ENCODE measurements at regions not wholly inside any gene's neighbourhood (a gene's known extent, or its start where the extent isn't known, plus 50 kb on each side); places are given as distances from the start of the nearest gene placed in this dataset.

GRCh38 chr1:98179151-98179773 lies 258.4 kb upstream of the DPYD start:
- no peaks in the 10 kb centered on the region for H3K4me1 Mint-ChIP-seq
- no peak overlapping the region for H3K27ac ChIP-seq (ENCODE audit: low read length)

DNA sequence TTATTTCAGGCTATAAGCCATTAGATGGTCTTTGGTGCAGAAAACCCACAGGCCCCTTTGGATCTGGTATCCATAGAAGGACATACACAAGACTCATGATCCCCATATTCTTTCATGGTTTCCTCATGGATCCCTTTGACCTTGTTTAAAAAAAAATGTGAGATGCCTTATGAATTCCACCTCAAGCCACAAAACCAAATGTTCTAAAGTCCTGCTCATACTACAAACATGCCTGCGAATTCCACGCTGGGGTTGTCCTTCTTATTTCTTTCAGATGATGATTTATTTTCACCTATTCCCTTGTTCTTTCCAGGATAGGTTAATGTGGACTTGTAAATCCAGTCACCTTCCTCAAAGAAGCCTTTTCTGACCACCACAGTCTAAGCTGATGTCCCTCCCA lies 256.9 kb upstream of the DPYD start:
- no peaks in the 10 kb centered on the region for H3K9me3 Mint-ChIP-seq
- no peak for DNase-seq
- H3K27ac ChIP-seq (ENCODE audit: low read length), result no peak overlapping the region
- 67% methylated on average over 1 of the region's 2 CpGs for WGBS (ENCODE audit: insufficient coverage)
- H3K27me3 Mint-ChIP-seq, result no peaks in the 10 kb centered on the region
- no peaks in the 10 kb centered on the region for H3K9me3 ChIP-seq
- H3K4me1 Mint-ChIP-seq, result no peaks in the 10 kb centered on the region
- H3K4me1 ChIP-seq (ENCODE audit: control insufficient read depth in 1 of 2, extremely low read depth in 1 of 2, insufficient read depth in 2 of 2, low read length in 2 of 2), result no peaks in the 10 kb centered on the region
- H3K27me3 ChIP-seq (replicated peaks in 1 of 2; ENCODE audit: control insufficient read depth in 2 of 2, extremely low read depth in 1 of 2, insufficient read depth in 2 of 2, low read length in 1 of 2), result no peaks in the 10 kb centered on the region
- H3K4me3 Mint-ChIP-seq, result no peak overlapping the region
- POLR2A ChIA-PET, result no interaction called here
- no peaks in the 10 kb centered on the region for H3K36me3 ChIP-seq (ENCODE audit: control insufficient read depth in 2 of 2, extremely low read depth in 1 of 2, insufficient read depth in 1 of 2, low read length in 1 of 2)
- H3K36me3 Mint-ChIP-seq, result no peaks in the 10 kb centered on the region
- no peak for ATAC-seq (replicated peaks in 1 of 4)
- no peak overlapping the region for H3K27ac Mint-ChIP-seq
- CTCF ChIA-PET, result no interaction called here
- H3K4me3 ChIP-seq (ENCODE audit: control insufficient read depth in 1 of 2, extremely low read depth in 1 of 2, low read length in 1 of 2), result no peak overlapping the region

More at GRCh38 chr1:98179151-98179773, 258.4 kb upstream of the DPYD start:
- no peak overlapping the region for H3K27ac Mint-ChIP-seq
- Histone ChIP-seq H3K4me3 (ENCODE audit: control insufficient read depth in 1 of 2, extremely low read depth in 1 of 2, low read length in 1 of 2) (no peak overlapping the region), H3K27me3 (replicated peaks in 1 of 2; ENCODE audit: control insufficient read depth in 2 of 2, extremely low read depth in 1 of 2, insufficient read depth in 2 of 2, low read length in 1 of 2) (no peaks in the 10 kb centered on the region), H3K9me3 (no peaks in the 10 kb centered on the region), H3K4me1 (ENCODE audit: control insufficient read depth in 1 of 2, extremely low read depth in 1 of 2, insufficient read depth in 2 of 2, low read length in 2 of 2) (no peaks in the 10 kb centered on the region), H3K36me3 (ENCODE audit: control insufficient read depth in 2 of 2, extremely low read depth in 1 of 2, insufficient read depth in 1 of 2, low read length in 1 of 2) (no peaks in the 10 kb centered on the region)
- no peaks in the 10 kb centered on the region for H3K36me3 Mint-ChIP-seq
- no peak for DNase-seq
- ChIA-PET CTCF (no interaction called here), POLR2A (no interaction called here)
- H3K4me3 Mint-ChIP-seq, result no peak overlapping the region
- no peak for ATAC-seq (replicated peaks in 1 of 4)
- H3K9me3 Mint-ChIP-seq, result no peaks in the 10 kb centered on the region
- no CpG with 5 or more reads among the region's 4 CpGs for WGBS (ENCODE audit: insufficient coverage)
- H3K27me3 Mint-ChIP-seq, result no peaks in the 10 kb centered on the region

- Mint-ChIP-seq H3K9me3 (no peaks in the 10 kb centered on the region), H3K4me3 (no peak overlapping the region), H3K27ac (no peak overlapping the region), H3K4me1 (no peaks in the 10 kb centered on the region), H3K27me3 (no peaks in the 10 kb centered on the region), H3K36me3 (no peaks in the 10 kb centered on the region)
- no peak for ATAC-seq (replicated peaks in 1 of 4)
- Histone ChIP-seq H3K27ac (ENCODE audit: low read length) (no peak overlapping the region), H3K27me3 (replicated peaks in 1 of 2; ENCODE audit: control insufficient read depth in 2 of 2, extremely low read depth in 1 of 2, insufficient read depth in 2 of 2, low read length in 1 of 2) (no peaks in the 10 kb centered on the region), H3K36me3 (ENCODE audit: control insufficient read depth in 2 of 2, extremely low read depth in 1 of 2, insufficient read depth in 1 of 2, low read length in 1 of 2) (no peaks in the 10 kb centered on the region), H3K4me1 (ENCODE audit: control insufficient read depth in 1 of 2, extremely low read depth in 1 of 2, insufficient read depth in 2 of 2, low read length in 2 of 2) (no peaks in the 10 kb centered on the region), H3K4me3 (ENCODE audit: control insufficient read depth in 1 of 2, extremely low read depth in 1 of 2, low read length in 1 of 2) (no peak overlapping the region), H3K9me3 (no peaks in the 10 kb centered on the region)
- POLR2A ChIA-PET, result no interaction called here
- no peak for DNase-seq
- CTCF ChIA-PET, result no interaction called here
- no CpG with 5 or more reads among the region's 3 CpGs for WGBS (ENCODE audit: insufficient coverage)
Observed at GRCh38 chr1:98176936-98177335, 256.1 kb upstream of the DPYD start.

GRCh38 chr1:98176414-98176813 lies 255.6 kb upstream of the DPYD start:
- no peak for ATAC-seq (replicated peaks in 1 of 4)

DNA sequence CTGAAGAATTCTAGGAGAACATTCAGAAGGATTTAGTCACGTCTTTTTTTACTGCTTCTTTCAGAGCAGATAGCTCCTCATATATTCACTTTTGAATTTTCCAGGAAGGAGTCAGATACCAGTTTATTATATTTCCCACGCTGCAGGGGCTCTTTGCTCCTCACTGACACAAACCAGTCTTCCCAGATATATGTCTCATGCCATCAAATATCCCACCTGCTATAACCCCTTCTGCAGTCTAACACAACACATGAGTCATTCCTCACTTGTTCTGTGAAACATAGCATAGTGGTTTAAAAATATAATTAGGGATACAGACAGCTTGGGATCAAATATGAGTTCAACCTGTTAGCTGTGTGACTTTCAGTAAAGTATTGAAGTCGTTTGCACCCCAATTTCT lies 251.7 kb upstream of the DPYD start:
- ChIA-PET POLR2A (no interaction called here), CTCF (no interaction called here)
- Histone ChIP-seq H3K4me1 (ENCODE audit: control insufficient read depth in 1 of 2, extremely low read depth in 1 of 2, insufficient read depth in 2 of 2, low read length in 2 of 2) (no peaks in the 10 kb centered on the region), H3K27me3 (replicated peaks in 1 of 2; ENCODE audit: control insufficient read depth in 2 of 2, extremely low read depth in 1 of 2, insufficient read depth in 2 of 2, low read length in 1 of 2) (no peaks in the 10 kb centered on the region), H3K4me3 (ENCODE audit: control insufficient read depth in 1 of 2, extremely low read depth in 1 of 2, low read length in 1 of 2) (no peak overlapping the region), H3K36me3 (ENCODE audit: control insufficient read depth in 2 of 2, extremely low read depth in 1 of 2, insufficient read depth in 1 of 2, low read length in 1 of 2) (no peaks in the 10 kb centered on the region), H3K27ac (ENCODE audit: low read length) (no peak overlapping the region), H3K9me3 (no peaks in the 10 kb centered on the region)
- Mint-ChIP-seq H3K27me3 (peaks cover 0 to 3% of the 10 kb centered on the region in 2 donors), H3K4me3 (no peak overlapping the region), H3K4me1 (no peaks in the 10 kb centered on the region), H3K36me3 (no peaks in the 10 kb centered on the region), H3K9me3 (no peaks in the 10 kb centered on the region), H3K27ac (no peak overlapping the region)
- ATAC-seq (replicated peaks in 1 of 4), result no peak
- WGBS (ENCODE audit: insufficient coverage), result 73% methylated on average over 2 of the region's 3 CpGs
- DNase-seq, result no peak

More at GRCh38 chr1:98176414-98176813, 255.6 kb upstream of the DPYD start:
- Histone ChIP-seq H3K27me3 (replicated peaks in 1 of 2; ENCODE audit: control insufficient read depth in 2 of 2, extremely low read depth in 1 of 2, insufficient read depth in 2 of 2, low read length in 1 of 2) (no peaks in the 10 kb centered on the region), H3K9me3 (no peaks in the 10 kb centered on the region), H3K27ac (ENCODE audit: low read length) (no peak overlapping the region), H3K4me3 (ENCODE audit: control insufficient read depth in 1 of 2, extremely low read depth in 1 of 2, low read length in 1 of 2) (no peak overlapping the region), H3K36me3 (ENCODE audit: control insufficient read depth in 2 of 2, extremely low read depth in 1 of 2, insufficient read depth in 1 of 2, low read length in 1 of 2) (no peaks in the 10 kb centered on the region), H3K4me1 (ENCODE audit: control insufficient read depth in 1 of 2, extremely low read depth in 1 of 2, insufficient read depth in 2 of 2, low read length in 2 of 2) (no peaks in the 10 kb centered on the region)
- Mint-ChIP-seq H3K36me3 (no peaks in the 10 kb centered on the region), H3K27ac (no peak overlapping the region), H3K9me3 (no peaks in the 10 kb centered on the region), H3K4me1 (no peaks in the 10 kb centered on the region), H3K27me3 (no peaks in the 10 kb centered on the region), H3K4me3 (no peak overlapping the region)
- CTCF ChIA-PET, result no interaction called here
- POLR2A ChIA-PET, result no interaction called here
- DNase-seq, result no peak

GRCh38 chr1:98172022-98172421 lies 251.2 kb upstream of the DPYD start:
- Histone ChIP-seq H3K9me3 (no peaks in the 10 kb centered on the region), H3K36me3 (ENCODE audit: control insufficient read depth in 2 of 2, extremely low read depth in 1 of 2, insufficient read depth in 1 of 2, low read length in 1 of 2) (no peaks in the 10 kb centered on the region), H3K27me3 (replicated peaks in 1 of 2; ENCODE audit: control insufficient read depth in 2 of 2, extremely low read depth in 1 of 2, insufficient read depth in 2 of 2, low read length in 1 of 2) (no peaks in the 10 kb centered on the region), H3K4me1 (ENCODE audit: control insufficient read depth in 1 of 2, extremely low read depth in 1 of 2, insufficient read depth in 2 of 2, low read length in 2 of 2) (no peaks in the 10 kb centered on the region), H3K4me3 (ENCODE audit: control insufficient read depth in 1 of 2, extremely low read depth in 1 of 2, low read length in 1 of 2) (no peak overlapping the region), H3K27ac (ENCODE audit: low read length) (no peak overlapping the region)
- ChIA-PET CTCF (no interaction called here), POLR2A (no interaction called here)
- H3K4me1 Mint-ChIP-seq, result no peaks in the 10 kb centered on the region
- ATAC-seq (replicated peaks in 1 of 4) (no peak), DNase-seq (no peak)
- no CpG with 5 or more reads among the region's 2 CpGs for WGBS (ENCODE audit: insufficient coverage)
- H3K27ac Mint-ChIP-seq, result no peak overlapping the region
- no peaks in the 10 kb centered on the region for H3K9me3 Mint-ChIP-seq
- no peaks in the 10 kb centered on the region for H3K36me3 Mint-ChIP-seq
- H3K27me3 Mint-ChIP-seq, result peaks cover 0 to 3% of the 10 kb centered on the region in 2 donors
- H3K4me3 Mint-ChIP-seq, result no peak overlapping the region

DNA sequence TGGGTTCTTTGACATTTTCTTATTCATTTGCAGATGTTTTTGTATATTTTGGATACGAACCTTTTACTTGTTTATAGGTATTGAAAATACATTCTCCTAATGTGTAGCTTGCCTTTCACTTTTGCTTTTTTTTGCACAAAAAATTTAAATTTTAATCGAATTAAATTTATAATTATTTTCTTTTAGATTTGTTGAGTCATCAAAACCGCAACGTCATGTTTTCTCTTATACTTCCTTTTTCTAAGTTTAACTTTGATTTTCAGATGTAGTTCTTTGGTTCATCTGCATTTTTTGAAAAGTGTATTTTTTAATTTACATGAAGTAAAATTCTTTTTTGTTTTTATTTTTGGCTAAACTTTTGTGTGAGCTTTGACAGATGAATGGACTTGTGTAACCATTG lies 243.7 kb upstream of the DPYD start:
- no peak for DNase-seq
- no peak for ATAC-seq (replicated peaks in 1 of 4)
- Histone ChIP-seq H3K36me3 (ENCODE audit: control insufficient read depth in 2 of 2, extremely low read depth in 1 of 2, insufficient read depth in 1 of 2, low read length in 1 of 2) (no peaks in the 10 kb centered on the region), H3K4me3 (ENCODE audit: control insufficient read depth in 1 of 2, extremely low read depth in 1 of 2, low read length in 1 of 2) (no peak overlapping the region), H3K9me3 (no peaks in the 10 kb centered on the region), H3K27ac (ENCODE audit: low read length) (no peak overlapping the region), H3K4me1 (ENCODE audit: control insufficient read depth in 1 of 2, extremely low read depth in 1 of 2, insufficient read depth in 2 of 2, low read length in 2 of 2) (no peaks in the 10 kb centered on the region), H3K27me3 (replicated peaks in 1 of 2; ENCODE audit: control insufficient read depth in 2 of 2, extremely low read depth in 1 of 2, insufficient read depth in 2 of 2, low read length in 1 of 2) (no peaks in the 10 kb centered on the region)
- H3K36me3 Mint-ChIP-seq, result no peaks in the 10 kb centered on the region
- no peaks in the 10 kb centered on the region for H3K4me1 Mint-ChIP-seq
- H3K27ac Mint-ChIP-seq, result no peak overlapping the region
- no peaks in the 10 kb centered on the region for H3K9me3 Mint-ChIP-seq
- POLR2A ChIA-PET, result no interaction called here
- WGBS (ENCODE audit: insufficient coverage), result no CpG with 5 or more reads among the region's 4 CpGs
- CTCF ChIA-PET, result no interaction called here
- no peak overlapping the region for H3K4me3 Mint-ChIP-seq
- H3K27me3 Mint-ChIP-seq, result no peaks in the 10 kb centered on the region
